ENCODE measurements at regions not wholly inside any gene's neighbourhood (a gene's known extent, or its start where the extent isn't known, plus 50 kb on each side); places are given as distances from the start of the nearest gene placed in this dataset.

DNA sequence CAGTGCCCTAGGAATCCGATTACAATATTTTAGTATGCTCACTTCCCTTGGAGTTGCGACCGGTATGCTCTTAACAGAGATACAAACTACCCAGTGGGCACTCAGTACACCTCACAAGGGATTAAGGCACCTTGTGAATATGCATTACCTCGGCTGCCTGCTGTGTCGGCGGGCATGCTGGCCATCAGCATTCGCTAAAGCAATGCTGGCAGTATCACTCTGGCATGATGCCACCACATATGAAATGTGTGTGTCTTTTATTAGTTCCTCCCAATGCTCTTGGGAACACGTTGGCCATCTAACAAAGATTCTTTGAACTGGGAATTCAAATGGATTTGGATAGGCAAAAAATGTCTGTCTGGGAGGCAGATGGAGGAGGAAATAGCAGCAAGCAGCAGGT is 67.4 kb upstream of the FOXB1 start:
- TF ChIP-seq SP1 (IDR thresholded peaks at IDR 0.05) (no peak), SP1 (CRISPR knock-in tag; IDR thresholded peaks at IDR 0.05) (no peak), HNRNPH1 (optimal IDR thresholded peaks at IDR 0.05; ENCODE audit: low read depth, low read length) (no peak), HBP1 (CRISPR knock-in tag; IDR thresholded peaks at IDR 0.05; ENCODE audit: low read depth) (no peak), ZNF44 (CRISPR knock-in tag; IDR thresholded peaks at IDR 0.05) (no peak), MAX (IDR thresholded peaks at IDR 0.05) (no peak), SP2 (CRISPR knock-in tag; IDR thresholded peaks at IDR 0.05) (no peak), TCF12 (IDR thresholded peaks at IDR 0.05) (no peak), TCF12 (CRISPR knock-in tag; IDR thresholded peaks at IDR 0.05) (no peak), MYC (CRISPR knock-in tag; IDR thresholded peaks at IDR 0.05; ENCODE audit: borderline replicate concordance) (no peak), POLR2A (IDR thresholded peaks at IDR 0.05; ENCODE audit: insufficient read depth in 1 of 2, low read depth in 2 of 2, low read length in 2 of 2) (no peak)
- TF ChIP-seq, protein P1, sequence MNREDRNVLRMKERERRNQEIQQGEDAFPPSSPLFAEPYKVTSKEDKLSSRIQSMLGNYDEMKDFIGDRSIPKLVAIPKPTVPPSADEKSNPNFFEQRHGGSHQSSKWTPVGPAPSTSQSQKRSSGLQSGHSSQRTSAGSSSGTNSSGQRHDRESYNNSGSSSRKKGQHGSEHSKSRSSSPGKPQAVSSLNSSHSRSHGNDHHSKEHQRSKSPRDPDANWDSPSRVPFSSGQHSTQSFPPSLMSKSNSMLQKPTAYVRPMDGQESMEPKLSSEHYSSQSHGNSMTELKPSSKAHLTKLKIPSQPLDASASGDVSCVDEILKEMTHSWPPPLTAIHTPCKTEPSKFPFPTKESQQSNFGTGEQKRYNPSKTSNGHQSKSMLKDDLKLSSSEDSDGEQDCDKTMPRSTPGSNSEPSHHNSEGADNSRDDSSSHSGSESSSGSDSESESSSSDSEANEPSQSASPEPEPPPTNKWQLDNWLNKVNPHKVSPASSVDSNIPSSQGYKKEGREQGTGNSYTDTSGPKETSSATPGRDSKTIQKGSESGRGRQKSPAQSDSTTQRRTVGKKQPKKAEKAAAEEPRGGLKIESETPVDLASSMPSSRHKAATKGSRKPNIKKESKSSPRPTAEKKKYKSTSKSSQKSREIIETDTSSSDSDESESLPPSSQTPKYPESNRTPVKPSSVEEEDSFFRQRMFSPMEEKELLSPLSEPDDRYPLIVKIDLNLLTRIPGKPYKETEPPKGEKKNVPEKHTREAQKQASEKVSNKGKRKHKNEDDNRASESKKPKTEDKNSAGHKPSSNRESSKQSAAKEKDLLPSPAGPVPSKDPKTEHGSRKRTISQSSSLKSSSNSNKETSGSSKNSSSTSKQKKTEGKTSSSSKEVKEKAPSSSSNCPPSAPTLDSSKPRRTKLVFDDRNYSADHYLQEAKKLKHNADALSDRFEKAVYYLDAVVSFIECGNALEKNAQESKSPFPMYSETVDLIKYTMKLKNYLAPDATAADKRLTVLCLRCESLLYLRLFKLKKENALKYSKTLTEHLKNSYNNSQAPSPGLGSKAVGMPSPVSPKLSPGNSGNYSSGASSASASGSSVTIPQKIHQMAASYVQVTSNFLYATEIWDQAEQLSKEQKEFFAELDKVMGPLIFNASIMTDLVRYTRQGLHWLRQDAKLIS (CRISPR knock-in tag; IDR thresholded peaks at IDR 0.05), result no peak
